ENCODE measurements at regions not wholly inside any gene's neighbourhood (a gene's known extent, or its start where the extent isn't known, plus 50 kb on each side); places are given as distances from the start of the nearest gene placed in this dataset.

DNA sequence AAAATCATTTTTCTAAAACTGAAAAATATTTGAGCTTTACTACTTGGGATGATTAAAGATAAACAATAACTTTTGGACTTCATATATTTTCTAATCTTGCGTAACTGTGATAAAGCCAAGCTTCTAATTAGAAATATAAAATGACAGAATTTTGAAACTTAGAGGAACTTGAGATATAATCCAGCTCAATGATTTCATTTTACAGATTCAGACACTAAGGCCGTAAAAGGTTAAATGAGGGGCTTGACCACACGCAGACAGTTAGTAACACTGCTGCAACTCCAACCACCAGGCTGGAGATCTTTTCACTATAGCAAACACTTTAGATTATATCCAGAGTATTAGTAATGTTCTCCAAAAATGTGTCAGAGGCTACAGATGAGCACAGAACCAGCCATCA is 445.5 kb downstream of the ZEB2 start:
- no peak for DNase-seq (ENCODE audit: low read depth)
- TF ChIP-seq MYC (IDR thresholded peaks at IDR 0.05; ENCODE audit: low read depth, low read length), result no peak
- no peak for TF ChIP-seq POLR2A (IDR thresholded peaks at IDR 0.05; ENCODE audit: extremely low read depth, insufficient read length)
- TF ChIP-seq, protein P1, sequence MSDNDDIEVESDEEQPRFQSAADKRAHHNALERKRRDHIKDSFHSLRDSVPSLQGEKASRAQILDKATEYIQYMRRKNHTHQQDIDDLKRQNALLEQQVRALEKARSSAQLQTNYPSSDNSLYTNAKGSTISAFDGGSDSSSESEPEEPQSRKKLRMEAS (IDR thresholded peaks at IDR 0.05; ENCODE audit: low read depth, low read length), result no peak
- TF ChIP-seq, protein P2, sequence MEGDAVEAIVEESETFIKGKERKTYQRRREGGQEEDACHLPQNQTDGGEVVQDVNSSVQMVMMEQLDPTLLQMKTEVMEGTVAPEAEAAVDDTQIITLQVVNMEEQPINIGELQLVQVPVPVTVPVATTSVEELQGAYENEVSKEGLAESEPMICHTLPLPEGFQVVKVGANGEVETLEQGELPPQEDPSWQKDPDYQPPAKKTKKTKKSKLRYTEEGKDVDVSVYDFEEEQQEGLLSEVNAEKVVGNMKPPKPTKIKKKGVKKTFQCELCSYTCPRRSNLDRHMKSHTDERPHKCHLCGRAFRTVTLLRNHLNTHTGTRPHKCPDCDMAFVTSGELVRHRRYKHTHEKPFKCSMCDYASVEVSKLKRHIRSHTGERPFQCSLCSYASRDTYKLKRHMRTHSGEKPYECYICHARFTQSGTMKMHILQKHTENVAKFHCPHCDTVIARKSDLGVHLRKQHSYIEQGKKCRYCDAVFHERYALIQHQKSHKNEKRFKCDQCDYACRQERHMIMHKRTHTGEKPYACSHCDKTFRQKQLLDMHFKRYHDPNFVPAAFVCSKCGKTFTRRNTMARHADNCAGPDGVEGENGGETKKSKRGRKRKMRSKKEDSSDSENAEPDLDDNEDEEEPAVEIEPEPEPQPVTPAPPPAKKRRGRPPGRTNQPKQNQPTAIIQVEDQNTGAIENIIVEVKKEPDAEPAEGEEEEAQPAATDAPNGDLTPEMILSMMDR (IDR thresholded peaks at IDR 0.05; ENCODE audit: low read depth, low read length), result no peak
- H3K4me3 ChIP-seq (ENCODE audit: low read depth, low read length), result no peak overlapping the region

DNA sequence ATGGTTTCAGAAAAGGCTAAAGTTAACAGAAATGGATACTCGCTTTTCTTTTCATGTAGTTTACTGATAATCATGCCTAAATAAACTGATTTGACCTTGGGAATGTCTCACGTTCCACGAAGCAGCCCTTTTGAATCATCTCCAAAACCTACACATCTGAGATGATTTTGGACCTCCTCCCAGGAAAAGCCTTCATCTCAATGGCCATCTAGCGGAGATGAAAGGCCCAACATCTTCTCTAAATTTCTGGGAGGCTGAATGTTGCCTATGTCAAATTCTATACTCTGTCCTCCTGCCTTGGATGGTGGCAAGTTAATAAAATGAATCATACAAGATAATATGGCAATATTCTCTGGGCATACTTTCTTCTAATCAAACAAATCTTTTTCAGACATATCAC is 448.5 kb downstream of the ZEB2 start:
- no peak overlapping the region for H3K4me3 ChIP-seq (ENCODE audit: low read depth, low read length)
- DNase-seq (ENCODE audit: low read depth), result no peak
- TF ChIP-seq POLR2A (IDR thresholded peaks at IDR 0.05; ENCODE audit: extremely low read depth, insufficient read length), result no peak
- TF ChIP-seq, protein P1 (IDR thresholded peaks at IDR 0.05; ENCODE audit: low read depth, low read length), result no peak
- TF ChIP-seq, protein P2 (IDR thresholded peaks at IDR 0.05; ENCODE audit: low read depth, low read length), result no peak

DNA sequence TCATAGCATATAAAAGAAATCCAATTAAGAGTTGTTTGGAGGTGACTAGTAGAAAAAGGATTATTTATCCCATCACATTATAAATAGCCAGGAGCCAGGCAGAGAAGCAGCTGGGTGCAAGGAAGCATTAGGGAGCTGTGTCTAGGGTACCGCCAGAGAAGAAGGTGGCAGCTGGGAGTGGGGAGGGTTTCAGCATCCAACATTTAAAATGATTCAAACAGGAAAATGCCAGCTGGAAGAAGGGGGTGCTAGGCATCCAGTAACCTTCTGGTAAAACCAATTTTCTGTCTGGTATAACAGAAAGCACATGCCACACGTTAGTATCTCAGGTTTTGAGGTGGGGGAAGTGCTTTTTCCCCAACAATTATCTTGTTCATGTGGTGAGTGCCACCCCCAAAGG is 452.4 kb downstream of the ZEB2 start:
- no peak overlapping the region for H3K4me3 ChIP-seq (ENCODE audit: low read depth, low read length)
- DNase-seq (ENCODE audit: low read depth), result no peak
- TF ChIP-seq, protein P1 (IDR thresholded peaks at IDR 0.05; ENCODE audit: low read depth, low read length), result no peak
- TF ChIP-seq MYC (IDR thresholded peaks at IDR 0.05; ENCODE audit: low read depth, low read length) (no peak), POLR2A (IDR thresholded peaks at IDR 0.05; ENCODE audit: extremely low read depth, insufficient read length) (no peak)
- TF ChIP-seq, protein P2 (IDR thresholded peaks at IDR 0.05; ENCODE audit: low read depth, low read length), result no peak

DNA sequence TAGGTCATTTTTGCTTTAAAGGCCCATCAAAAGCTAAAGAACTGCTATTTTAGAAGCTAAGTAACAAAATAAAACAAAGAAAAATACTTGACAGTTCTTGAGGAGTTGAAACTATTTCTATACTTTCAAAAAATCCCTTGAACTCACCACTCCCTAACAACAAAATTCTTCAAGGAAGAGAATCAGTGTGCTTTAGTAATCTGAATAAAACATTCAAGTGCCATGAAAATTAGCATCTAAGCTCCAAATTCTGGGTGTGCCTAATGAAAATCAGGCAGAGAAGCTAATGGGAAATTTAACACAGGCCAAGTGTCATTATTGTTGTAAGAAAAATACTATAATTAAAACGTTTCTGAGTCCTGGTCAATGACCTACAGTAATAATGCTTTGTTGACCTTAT is 456.3 kb downstream of the ZEB2 start:
- H3K4me3 ChIP-seq (ENCODE audit: low read depth, low read length), result no peak overlapping the region
- TF ChIP-seq POLR2A (IDR thresholded peaks at IDR 0.05; ENCODE audit: extremely low read depth, insufficient read length) (no peak), MYC (IDR thresholded peaks at IDR 0.05; ENCODE audit: low read depth, low read length) (no peak)
- TF ChIP-seq, protein P2 (IDR thresholded peaks at IDR 0.05; ENCODE audit: low read depth, low read length), result no peak
- TF ChIP-seq, protein P1 (IDR thresholded peaks at IDR 0.05; ENCODE audit: low read depth, low read length), result no peak
- DNase-seq (ENCODE audit: low read depth), result no peak

DNA sequence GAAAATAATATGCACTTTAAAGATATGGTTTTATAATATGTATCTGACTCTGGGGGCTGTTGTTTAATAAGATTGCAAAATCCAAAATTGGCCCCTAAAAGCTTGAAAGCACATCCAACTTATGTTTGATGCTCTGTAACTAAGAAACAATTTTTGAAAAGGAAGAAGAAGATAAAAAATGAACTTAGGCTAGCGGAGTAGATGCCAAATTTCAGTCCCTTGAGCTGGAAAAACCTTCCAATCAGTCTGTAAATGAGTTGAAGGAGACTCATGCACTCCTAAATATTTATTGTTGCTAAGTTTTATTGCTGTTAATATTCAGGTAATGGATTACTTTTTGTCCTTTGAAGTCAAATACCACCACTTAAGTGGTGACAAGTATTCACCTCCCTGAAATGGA is 465.0 kb downstream of the ZEB2 start:
- DNase-seq (ENCODE audit: low read depth), result no peak
- TF ChIP-seq, protein P2 (IDR thresholded peaks at IDR 0.05; ENCODE audit: low read depth, low read length), result no peak
- no peak for TF ChIP-seq MYC (IDR thresholded peaks at IDR 0.05; ENCODE audit: low read depth, low read length)
- TF ChIP-seq, protein P1 (IDR thresholded peaks at IDR 0.05; ENCODE audit: low read depth, low read length), result no peak
- no peak for TF ChIP-seq POLR2A (IDR thresholded peaks at IDR 0.05; ENCODE audit: extremely low read depth, insufficient read length)
- H3K4me3 ChIP-seq (ENCODE audit: low read depth, low read length), result no peak overlapping the region

DNA sequence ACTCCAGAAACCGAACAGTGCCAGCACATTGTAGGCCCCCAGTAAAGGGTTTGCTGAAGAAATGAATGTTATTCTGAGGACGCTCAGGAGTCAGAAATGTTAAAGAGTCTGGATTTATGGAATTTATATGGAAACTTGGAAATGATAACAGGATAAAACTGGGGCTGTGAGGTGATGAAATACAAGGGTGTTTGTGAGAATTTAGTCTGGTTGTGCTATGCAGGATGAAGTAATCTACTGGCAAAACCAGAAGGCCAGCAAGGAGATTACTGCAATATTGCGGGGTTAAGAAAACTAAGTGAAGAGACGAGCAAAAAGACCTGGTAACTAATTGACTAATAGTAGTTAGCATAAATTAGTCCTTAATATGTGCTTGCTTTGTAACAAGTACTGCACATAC is 467.8 kb downstream of the ZEB2 start:
- no peak overlapping the region for H3K4me3 ChIP-seq (ENCODE audit: low read depth, low read length)
- TF ChIP-seq, protein P1 (IDR thresholded peaks at IDR 0.05; ENCODE audit: low read depth, low read length), result no peak
- TF ChIP-seq POLR2A (IDR thresholded peaks at IDR 0.05; ENCODE audit: extremely low read depth, insufficient read length), result no peak
- no peak for TF ChIP-seq MYC (IDR thresholded peaks at IDR 0.05; ENCODE audit: low read depth, low read length)
- TF ChIP-seq, protein P2 (IDR thresholded peaks at IDR 0.05; ENCODE audit: low read depth, low read length), result no peak
- DNase-seq (ENCODE audit: low read depth), result no peak
